ENCODE measurements at regions not wholly inside any gene's neighbourhood (a gene's known extent, or its start where the extent isn't known, plus 50 kb on each side); places are given as distances from the start of the nearest gene placed in this dataset.
"Not testable (repeated sequence)": the region's sequence is repeated elsewhere in the genome, so short reads cannot be mapped to it uniquely, and the experiment has no call there.

DNA sequence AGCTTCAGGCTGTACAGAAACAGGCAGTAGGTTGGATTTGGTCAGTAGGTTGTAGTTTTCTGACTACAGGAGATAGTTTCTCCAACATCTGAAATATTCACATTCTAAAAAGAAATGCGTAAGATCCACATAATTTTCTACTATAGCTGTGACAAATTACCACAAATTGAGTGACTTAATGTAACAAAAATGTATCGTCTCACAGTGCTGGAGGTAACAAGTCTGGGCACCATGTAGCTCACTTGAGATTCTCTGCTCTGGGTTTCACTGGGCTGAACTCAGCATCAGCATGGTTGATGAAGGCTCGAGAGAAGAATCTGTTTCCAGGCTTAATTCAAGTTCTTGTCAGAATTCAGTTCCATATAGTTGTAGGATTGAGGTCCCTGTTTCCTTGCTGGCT, 350.9 kb upstream of the CCDC179 start:
- Histone ChIP-seq H3K4me3 (no peak overlapping the region), H3K27ac (no peak overlapping the region), H3K27me3 (ENCODE audit: insufficient read depth in 3 of 3, low read length in 2 of 3) (no peaks in the 10 kb centered on the region), H3K4me1 (no peaks in the 10 kb centered on the region), H3K36me3 (ENCODE audit: insufficient read depth in 1 of 2, low read depth in 1 of 2) (no peaks in the 10 kb centered on the region), H3K9me3 (peaks cover 5% of the 10 kb centered on the region)
- TF ChIP-seq, protein P1, sequence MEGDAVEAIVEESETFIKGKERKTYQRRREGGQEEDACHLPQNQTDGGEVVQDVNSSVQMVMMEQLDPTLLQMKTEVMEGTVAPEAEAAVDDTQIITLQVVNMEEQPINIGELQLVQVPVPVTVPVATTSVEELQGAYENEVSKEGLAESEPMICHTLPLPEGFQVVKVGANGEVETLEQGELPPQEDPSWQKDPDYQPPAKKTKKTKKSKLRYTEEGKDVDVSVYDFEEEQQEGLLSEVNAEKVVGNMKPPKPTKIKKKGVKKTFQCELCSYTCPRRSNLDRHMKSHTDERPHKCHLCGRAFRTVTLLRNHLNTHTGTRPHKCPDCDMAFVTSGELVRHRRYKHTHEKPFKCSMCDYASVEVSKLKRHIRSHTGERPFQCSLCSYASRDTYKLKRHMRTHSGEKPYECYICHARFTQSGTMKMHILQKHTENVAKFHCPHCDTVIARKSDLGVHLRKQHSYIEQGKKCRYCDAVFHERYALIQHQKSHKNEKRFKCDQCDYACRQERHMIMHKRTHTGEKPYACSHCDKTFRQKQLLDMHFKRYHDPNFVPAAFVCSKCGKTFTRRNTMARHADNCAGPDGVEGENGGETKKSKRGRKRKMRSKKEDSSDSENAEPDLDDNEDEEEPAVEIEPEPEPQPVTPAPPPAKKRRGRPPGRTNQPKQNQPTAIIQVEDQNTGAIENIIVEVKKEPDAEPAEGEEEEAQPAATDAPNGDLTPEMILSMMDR (IDR thresholded peaks at IDR 0.05), result no peak
- intact Hi-C loops (cut with DNase I), result no loop called here
- WGBS, 3 donors, result 52 to 59% (median 59%) methylated on average over 3 of the region's 3 CpGs
- ATAC-seq, result no peak
- no peak for DNase-seq

DNA sequence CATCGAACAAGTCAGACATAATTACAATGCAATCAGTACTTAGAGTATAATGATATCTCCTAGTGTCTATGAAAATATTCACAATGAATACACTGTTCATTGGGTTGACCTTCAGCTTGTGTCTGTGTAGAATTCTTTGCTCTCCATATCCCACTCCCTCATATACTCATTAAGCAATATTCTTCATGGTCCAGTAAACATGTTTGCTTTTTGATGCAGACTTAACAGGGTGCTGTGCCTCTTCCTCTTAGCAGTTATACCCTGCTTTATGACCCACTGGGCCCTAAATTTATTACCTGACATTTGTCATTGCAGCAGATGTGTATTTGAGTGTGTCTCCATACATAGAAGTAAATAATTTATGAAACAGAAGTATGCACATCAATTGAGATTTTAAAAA, 352.5 kb upstream of the CCDC179 start:
- no peaks in the 10 kb centered on the region for H3K27me3 ChIP-seq (ENCODE audit: insufficient read depth in 3 of 3, low read length in 2 of 3)
- TF ChIP-seq, protein P1 (IDR thresholded peaks at IDR 0.05), result no peak
- intact Hi-C loops (cut with DNase I), result no loop called here
- no peak overlapping the region for H3K27ac ChIP-seq
- H3K9me3 ChIP-seq, result peaks cover 5% of the 10 kb centered on the region
- no peak overlapping the region for H3K4me3 ChIP-seq
- DNase-seq (no peak), ATAC-seq (no peak)
- no peaks in the 10 kb centered on the region for H3K4me1 ChIP-seq
- no peaks in the 10 kb centered on the region for H3K36me3 ChIP-seq (ENCODE audit: insufficient read depth in 1 of 2, low read depth in 1 of 2)
- WGBS, 3 donors, result 30 to 44% (median 33%) methylated on average over 1 of the region's 1 CpG

DNA sequence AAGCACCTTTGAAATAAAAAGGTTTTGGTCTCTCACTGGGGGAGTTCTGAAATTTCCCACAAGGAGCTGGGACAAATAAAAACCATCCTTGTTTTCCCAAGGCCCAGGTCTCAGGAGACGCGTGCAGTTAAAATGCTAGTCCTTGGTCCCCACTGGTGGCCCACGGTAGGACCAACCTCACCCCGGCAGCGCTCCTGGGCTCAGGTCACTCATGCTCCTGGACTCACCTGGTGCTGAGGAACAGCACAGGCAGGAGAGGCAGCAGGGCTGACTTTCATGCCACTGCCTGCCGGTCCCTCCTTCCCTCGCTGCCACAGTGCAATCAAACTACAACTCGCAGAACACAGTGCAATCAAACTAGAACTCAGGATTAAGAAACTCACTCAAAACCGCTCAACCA, 356.8 kb upstream of the CCDC179 start:
- TF ChIP-seq, protein P1 (IDR thresholded peaks at IDR 0.05), result no peak
- ATAC-seq, result no peak
- Histone ChIP-seq H3K9me3 (peaks cover 5% of the 10 kb centered on the region), H3K36me3 (ENCODE audit: insufficient read depth in 1 of 2, low read depth in 1 of 2) (no peaks in the 10 kb centered on the region), H3K27ac (no peak overlapping the region), H3K4me3 (no peak overlapping the region), H3K4me1 (no peaks in the 10 kb centered on the region), H3K27me3 (ENCODE audit: insufficient read depth in 3 of 3, low read length in 2 of 3) (no peaks in the 10 kb centered on the region)
- intact Hi-C loops (cut with DNase I), result no loop called here
- WGBS, 3 donors, result 87 to 92% (median 91%) methylated on average over 9 of the region's 9 CpGs
- DNase-seq, result no peak

DNA sequence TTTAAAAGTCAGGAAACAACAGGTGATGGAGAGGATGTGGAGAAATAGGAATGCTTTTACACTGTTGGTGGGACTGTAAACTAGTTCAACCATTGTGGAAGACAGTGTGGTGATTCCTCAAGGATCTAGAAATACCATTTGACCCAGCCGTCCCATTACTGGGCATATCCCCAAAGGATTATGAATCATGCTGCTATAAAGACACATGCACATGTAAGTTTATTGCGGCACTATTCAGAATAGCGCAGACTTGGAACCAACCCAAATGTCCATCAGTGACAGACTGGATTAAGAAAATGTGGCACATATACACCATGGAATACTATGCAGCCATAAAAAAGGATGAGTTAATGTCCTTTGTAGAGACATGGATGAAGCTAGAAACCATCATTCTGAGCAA, 359.8 kb upstream of the CCDC179 start:
- DNase-seq; H3K9me3 ChIP-seq; H3K4me1 ChIP-seq; H3K27me3 ChIP-seq (ENCODE audit: insufficient read depth in 3 of 3, low read length in 2 of 3); H3K4me3 ChIP-seq; H3K27ac ChIP-seq; ATAC-seq; H3K36me3 ChIP-seq (ENCODE audit: insufficient read depth in 1 of 2, low read depth in 1 of 2); intact Hi-C loops (cut with DNase I): not testable (repeated sequence)
- 78 to 89% (median 87%) methylated on average over 3 of the region's 3 CpGs for WGBS, 3 donors

DNA sequence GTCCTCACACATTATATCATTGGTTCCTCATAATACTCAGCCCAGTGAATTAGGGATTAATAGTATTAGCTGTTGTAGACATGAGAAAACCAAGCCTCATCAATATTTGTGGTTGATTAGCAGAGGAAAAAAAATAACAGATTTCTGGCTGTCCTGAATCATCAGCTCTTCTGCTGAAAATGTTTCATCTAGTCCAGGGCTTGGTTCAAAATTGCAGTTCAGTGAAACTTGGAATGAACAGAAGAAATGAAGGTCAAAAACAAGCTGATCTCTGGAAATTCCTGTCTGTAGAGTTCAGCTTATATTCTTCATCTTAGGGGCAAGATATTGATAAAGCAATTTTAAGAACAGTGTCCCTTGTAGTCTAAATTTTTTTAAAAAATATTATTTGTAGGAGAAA, 361.1 kb upstream of the CCDC179 start:
- H3K27me3 ChIP-seq (ENCODE audit: insufficient read depth in 3 of 3, low read length in 2 of 3), result no peaks in the 10 kb centered on the region
- H3K4me1 ChIP-seq, result no peaks in the 10 kb centered on the region
- no peak for DNase-seq
- no peaks in the 10 kb centered on the region for H3K36me3 ChIP-seq (ENCODE audit: insufficient read depth in 1 of 2, low read depth in 1 of 2)
- H3K4me3 ChIP-seq, result no peak overlapping the region
- TF ChIP-seq, protein P1 (IDR thresholded peaks at IDR 0.05), result no peak
- intact Hi-C loops (cut with DNase I), result no loop called here
- H3K27ac ChIP-seq, result no peak overlapping the region
- ATAC-seq, result no peak
- H3K9me3 ChIP-seq, result no peaks in the 10 kb centered on the region
